Thyroid gland (tissue), 4 donors: ENCODE measurements at regions not wholly inside any gene's neighbourhood (a gene's known extent, or its start where the extent isn't known, plus 50 kb on each side); places are given as distances from the start of the nearest gene placed in this dataset.
A peak's percentile ranks its signal among the peaks of the same experiment; 100 is the strongest.

Experiments
- DNase-seq, 2 donors: peaks; one replicate each; pipeline ENCODE4 v3.0.0-alpha.2; 2019
- H3K27ac ChIP-seq, 3 donors: fragments of 200-600 bp; sonication (generic); 1 replicate in 2 of 3; 2 replicates in 1 of 3; pipeline ENCODE4 v1.5.1; 2016 to 2019; ENCODE audit warnings: mild to moderate bottlenecking in 1 of 3, moderate library complexity in 1 of 3
- H3K27me3 ChIP-seq: fragments of 200-600 bp; sonication (generic); one replicate; pipeline ENCODE4 v1.5.1; 2019
- H3K36me3 ChIP-seq, 2 donors: fragments of 200-600 bp; sonication (generic); one replicate each; pipeline ENCODE4 v1.5.1; 2016 to 2019
- H3K4me1 ChIP-seq, 2 donors: fragments of 200-600 bp; sonication (generic); one replicate each; pipeline ENCODE4 v1.5.1; 2017 to 2019
- H3K4me3 ChIP-seq, 3 donors: fragments of 200-600 bp; sonication (generic); replicated peaks in 1 of 3; 1 replicate in 2 of 3; 2 replicates in 1 of 3; pipeline ENCODE4 v1.5.1; 2016; ENCODE audit warnings: mild to moderate bottlenecking in 1 of 3
- H3K9me3 ChIP-seq: fragments of 200-600 bp; sonication (generic); one replicate; pipeline ENCODE4 v1.5.1; 2017
- CTCF ChIP-seq, 6 experiments: fragments of 200-600 bp in 3 of 6; fragments of 450-650 bp in 3 of 6; sonication (generic) in 3 of 6; IDR thresholded peaks; one replicate each; pipeline ENCODE4 v1.5.1; 2016 to 2019; ENCODE audit warnings: antibody characterized with exemption in 6 of 6, mild to moderate bottlenecking in 2 of 6, inconsistent platforms in 1 of 6, moderate library complexity in 1 of 6
- POLR2A ChIP-seq, 2 donors: fragments of 450-650 bp; IDR thresholded peaks; one replicate each; pipeline ENCODE4 v1.6.1; 2017; ENCODE audit warnings: antibody characterized with exemption in 2 of 2, mild to moderate bottlenecking in 2 of 2, moderate library complexity in 1 of 2
- WGBS, 2 donors: methylation state at CpG; one replicate each; pipeline ENCODE4 v1.1.5; 2017; 5-methylcytosine and 5-hydroxymethylcytosine counted together
- intact Hi-C: fragments of 100-400 bp; cut with DNase I; formaldehyde crosslinking; loops from one replicate; pipeline ENCODE4 v1.15.1; 2023

DNA sequence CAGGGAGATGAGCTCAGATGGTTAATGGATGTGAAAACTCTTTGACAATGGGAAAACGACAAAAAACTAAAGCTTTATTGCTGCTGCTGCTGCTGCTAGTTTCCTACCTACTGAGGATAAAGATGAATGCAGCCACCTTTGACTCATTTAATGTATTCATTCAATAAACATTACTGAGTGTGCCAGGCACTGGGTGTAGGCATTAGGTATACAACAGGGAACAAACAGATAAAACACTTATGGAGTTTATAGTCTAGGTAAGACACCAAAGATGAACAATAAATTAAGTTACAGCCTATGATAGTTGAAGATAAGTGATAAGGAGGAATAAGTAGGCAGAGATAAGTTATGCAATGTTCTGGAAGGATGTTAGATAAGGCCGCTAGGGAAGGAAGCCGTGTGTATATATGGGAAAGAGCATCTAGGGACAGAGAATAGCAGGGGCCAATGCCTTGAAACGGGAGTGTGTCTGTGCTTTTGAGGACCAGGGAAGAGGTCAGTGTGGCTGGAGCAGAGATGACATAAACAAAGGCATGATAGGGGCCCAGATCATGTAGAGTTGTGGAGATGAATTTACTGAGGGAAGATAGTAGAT lies 477.6 kb downstream of the NTRK2 start:
- intact Hi-C loops, result no loop called here
- DNase-seq, result no peak

DNA sequence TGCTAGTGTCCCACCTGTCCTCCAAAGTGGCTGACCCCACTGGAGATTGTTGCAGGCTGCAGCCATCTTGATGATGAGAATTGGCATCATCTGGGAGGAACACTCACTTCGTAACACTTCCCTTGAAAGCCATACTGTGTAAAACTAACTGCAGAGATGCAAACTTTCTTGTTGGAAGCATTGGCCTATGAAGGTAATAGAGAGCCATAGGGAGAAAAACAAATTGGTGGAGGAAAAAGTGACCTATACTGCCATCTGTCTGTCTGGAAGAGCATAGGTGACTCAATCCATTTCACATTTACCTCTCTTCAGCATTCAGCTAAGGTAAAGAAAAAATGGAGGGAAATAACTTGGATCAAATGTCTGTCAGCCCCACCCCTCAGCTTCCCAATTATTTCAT lies 473.4 kb downstream of the NTRK2 start:
- 76 to 78% methylated on average over 1 of the region's 1 CpG for WGBS, 2 donors
- intact Hi-C loops, result no loop called here

More for the DNA sequence above, 477.6 kb downstream of the NTRK2 start:
- TF ChIP-seq POLR2A (IDR thresholded peaks at IDR 0.05) (no peak), CTCF (IDR thresholded peaks at IDR 0.05) (no peak)
- H3K27me3 ChIP-seq, result no peaks in the 10 kb centered on the region
- peaks cover 6 to 16% of the 10 kb centered on the region in 2 donors for H3K4me1 ChIP-seq
- H3K36me3 ChIP-seq, result no peaks in the 10 kb centered on the region
- no peak overlapping the region for H3K4me3 ChIP-seq
- no peak overlapping the region for H3K27ac ChIP-seq
- WGBS, 2 donors, result 82 to 89% methylated on average over 4 of the region's 4 CpGs
- H3K9me3 ChIP-seq, result no peaks in the 10 kb centered on the region

DNA sequence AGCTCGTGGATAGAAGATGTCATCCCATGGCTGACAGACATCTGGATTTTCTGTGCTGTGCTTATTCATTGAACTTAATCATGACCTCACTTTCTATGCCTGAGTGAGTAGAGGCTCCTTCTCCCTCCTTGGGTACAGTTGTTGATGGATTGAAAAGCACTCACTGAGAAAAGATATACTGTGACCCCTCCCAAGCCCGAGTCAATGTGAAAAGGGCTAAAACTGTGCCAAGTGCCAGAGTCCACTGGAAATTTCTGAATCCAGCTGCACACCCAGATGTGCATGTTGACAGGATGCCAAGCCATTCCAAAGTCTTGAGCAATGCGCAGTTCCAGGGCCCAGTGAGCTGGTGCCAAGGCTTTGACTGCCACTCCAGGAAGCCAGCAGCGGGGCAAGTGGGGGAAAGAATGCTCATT lies 473.0 kb downstream of the NTRK2 start:
- Histone ChIP-seq H3K9me3 (no peaks in the 10 kb centered on the region), H3K4me3 (no peak overlapping the region), H3K27me3 (no peaks in the 10 kb centered on the region), H3K4me1 (peaks cover 6 to 16% of the 10 kb centered on the region in 2 donors), H3K36me3 (no peaks in the 10 kb centered on the region), H3K27ac (no peak overlapping the region)
- TF ChIP-seq CTCF (IDR thresholded peaks at IDR 0.05) (no peak), POLR2A (IDR thresholded peaks at IDR 0.05) (no peak)
- peak; percentile 52 to 64 for DNase-seq
- WGBS, 2 donors, result 17 to 32% methylated on average over 4 of the region's 4 CpGs
- intact Hi-C loops, result no loop called here

More for the DNA sequence above, 473.4 kb downstream of the NTRK2 start:
- Histone ChIP-seq H3K9me3 (no peaks in the 10 kb centered on the region), H3K4me1 (peaks cover 6 to 16% of the 10 kb centered on the region in 2 donors), H3K36me3 (no peaks in the 10 kb centered on the region), H3K4me3 (no peak overlapping the region), H3K27me3 (no peaks in the 10 kb centered on the region), H3K27ac (no peak overlapping the region)
- DNase-seq, result no peak
- TF ChIP-seq CTCF (IDR thresholded peaks at IDR 0.05) (peak in 5 of 6 experiments; percentile 13 to 55 (median 49)), POLR2A (IDR thresholded peaks at IDR 0.05) (no peak)

- H3K27ac ChIP-seq, result no peak overlapping the region
- TF ChIP-seq CTCF (IDR thresholded peaks at IDR 0.05) (no peak), POLR2A (IDR thresholded peaks at IDR 0.05) (no peak)
- no peak for DNase-seq
- peaks cover 3 to 5% of the 10 kb centered on the region in 2 donors for H3K4me1 ChIP-seq
- intact Hi-C loops, result no loop called here
- H3K27me3 ChIP-seq, result no peaks in the 10 kb centered on the region
- no peak overlapping the region for H3K4me3 ChIP-seq
- H3K36me3 ChIP-seq, result no peaks in the 10 kb centered on the region
- WGBS, 2 donors, result 80 to 87% methylated on average over 5 of the region's 5 CpGs
- H3K9me3 ChIP-seq, result no peaks in the 10 kb centered on the region
Observed at GRCh38 chr9:85137696-85138095, 468.2 kb downstream of the NTRK2 start.

GRCh38 chr9:85136987-85137386 lies 467.5 kb downstream of the NTRK2 start:
- TF ChIP-seq CTCF (IDR thresholded peaks at IDR 0.05), result no peak
- no peak for TF ChIP-seq POLR2A (IDR thresholded peaks at IDR 0.05)
- no peaks in the 10 kb centered on the region for H3K36me3 ChIP-seq
- no peak overlapping the region for H3K4me3 ChIP-seq
- intact Hi-C loops, result no loop called here
- no peaks in the 10 kb centered on the region for H3K4me1 ChIP-seq
- DNase-seq, result no peak
- 90% methylated on average over 7 of the region's 7 CpGs for WGBS, 2 donors
- H3K27ac ChIP-seq, result no peak overlapping the region
- H3K9me3 ChIP-seq, result no peaks in the 10 kb centered on the region
- H3K27me3 ChIP-seq, result no peaks in the 10 kb centered on the region
